Kidney glomerular epithelial cell (primary cell): ENCODE measurements at regions not wholly inside any gene's neighbourhood (a gene's known extent, or its start where the extent isn't known, plus 50 kb on each side); places are given as distances from the start of the nearest gene placed in this dataset.

ENCODE experiments used
- DNase-seq: peaks from one replicate; lab custom pipeline; 2025; lab: John Stamatoyannopoulos, UW

DNA sequence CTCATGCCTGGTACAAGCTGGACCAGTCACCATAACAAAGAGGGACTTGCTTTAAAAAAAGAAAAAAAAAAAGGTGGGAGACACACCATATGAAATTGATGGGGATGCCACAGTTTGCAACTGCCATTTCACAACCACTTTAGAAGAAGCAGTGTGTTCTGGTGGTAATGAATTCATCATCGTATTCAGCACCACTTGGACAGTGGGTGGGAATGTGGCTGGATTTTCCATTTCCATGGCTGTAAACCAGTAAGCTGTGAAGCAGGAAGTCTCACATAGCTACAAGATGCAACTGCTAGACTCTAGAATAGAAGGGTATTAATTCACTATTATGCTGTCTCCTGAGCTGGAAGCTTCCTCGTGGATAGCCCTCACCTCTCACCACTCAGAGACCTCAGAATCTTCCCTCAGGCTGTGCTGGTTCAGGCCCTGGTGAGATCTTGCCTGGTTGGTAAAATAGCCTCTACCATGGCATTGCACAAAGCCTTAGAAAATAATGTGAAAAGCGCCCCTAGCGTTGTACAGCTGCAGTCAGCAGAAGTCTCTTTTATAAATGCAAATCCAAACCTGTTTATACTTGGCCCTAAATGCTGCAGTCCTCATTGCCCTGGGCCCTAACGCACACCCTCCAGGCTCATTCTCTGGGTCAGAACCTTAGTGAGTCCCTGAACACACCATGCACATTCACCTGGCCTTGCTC, 150.7 kb downstream of the KCTD15 start:
- no peak for DNase-seq

DNA sequence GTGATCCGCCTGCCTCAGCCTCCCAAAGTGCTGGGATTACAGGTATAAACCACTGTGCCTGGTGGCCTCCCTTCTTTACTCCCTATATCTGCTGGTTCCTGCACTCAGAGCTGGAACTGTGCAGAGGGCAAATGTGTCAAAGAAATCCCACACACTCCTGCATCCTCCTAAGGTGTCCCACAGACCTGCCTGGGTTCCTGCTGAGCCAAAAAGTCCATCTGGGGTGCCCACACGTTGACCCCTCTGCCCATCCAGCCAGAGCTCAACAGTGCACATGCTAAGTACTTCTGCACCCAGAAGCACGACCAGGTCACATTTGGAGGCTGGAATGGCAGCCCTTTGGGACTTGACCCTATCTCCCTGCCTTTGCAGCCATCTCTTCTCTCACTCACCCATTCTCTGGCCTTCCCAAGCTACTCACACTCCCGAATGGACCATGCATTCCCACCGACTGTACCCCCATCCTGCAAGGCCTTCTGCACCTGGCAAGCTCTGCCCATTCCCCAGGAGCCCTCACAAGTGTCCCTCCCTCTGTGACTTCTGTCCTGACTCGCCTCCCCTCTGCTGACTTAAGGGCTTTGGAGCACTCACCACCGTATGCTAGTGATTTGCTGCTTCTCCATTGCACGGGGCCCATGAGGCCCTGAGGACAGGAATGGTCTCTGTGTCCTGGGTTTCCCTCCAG, 152.1 kb downstream of the KCTD15 start:
- DNase-seq: no peak

- no peak for DNase-seq
These were observed 153.6 kb downstream of the KCTD15 start for GRCh38 chr19:33950091-33950750.

- no peak for DNase-seq
These were observed 156.4 kb downstream of the KCTD15 start for GRCh38 chr19:33953023-33953422.

- no peak for DNase-seq
These were observed 156.9 kb downstream of the KCTD15 start for GRCh38 chr19:33953592-33953991.

GRCh38 chr19:33954686-33955085, 158.0 kb downstream of the KCTD15 start:
- no peak for DNase-seq

- DNase-seq: no peak
These were observed 160.3 kb downstream of the KCTD15 start for GRCh38 chr19:33956941-33957340.

- no peak for DNase-seq
These were observed 161.1 kb downstream of the KCTD15 start for GRCh38 chr19:33957804-33958203.

GRCh38 chr19:33960566-33960965, 163.9 kb downstream of the KCTD15 start:
- no peak for DNase-seq

DNA sequence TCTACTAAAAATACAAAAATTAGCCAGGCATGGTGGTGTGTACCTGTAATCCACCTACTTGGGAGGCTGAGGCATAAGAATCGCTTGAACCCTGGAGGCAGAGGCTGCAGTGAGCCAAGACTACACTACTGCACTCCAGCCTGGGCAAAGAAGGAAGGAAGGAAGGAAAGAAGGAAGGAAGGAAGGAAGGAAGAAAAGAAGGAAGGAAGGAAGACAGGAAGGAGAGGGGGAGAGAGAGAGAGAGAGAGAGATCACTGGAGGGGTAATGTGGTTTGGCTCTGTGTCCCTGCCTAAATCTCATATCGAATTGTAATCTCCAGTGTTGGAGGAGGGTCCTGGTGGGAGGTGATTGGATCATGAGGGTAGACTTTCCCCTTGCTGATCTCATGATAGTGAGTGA, 165.5 kb downstream of the KCTD15 start:
- DNase-seq: no peak

DNA sequence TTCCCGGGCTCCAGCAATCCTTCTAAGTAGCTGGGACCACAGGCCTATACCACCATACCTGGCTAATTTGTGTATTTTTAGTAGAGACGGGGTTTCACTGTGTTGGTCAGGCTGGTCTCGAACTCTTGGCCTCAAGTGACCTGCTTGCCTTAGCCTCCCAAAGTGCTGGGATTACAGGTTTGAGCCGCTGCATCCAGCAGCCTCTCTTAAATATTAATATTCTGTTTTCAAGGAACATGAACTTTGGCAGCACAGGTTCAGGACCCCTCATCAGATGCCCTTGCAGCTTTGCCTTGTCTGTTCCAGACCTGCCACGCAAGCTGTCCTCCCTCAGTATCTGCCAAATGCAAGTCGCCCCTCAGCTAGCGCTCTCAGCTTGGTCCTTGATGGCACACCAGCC, 166.8 kb downstream of the KCTD15 start:
- no peak for DNase-seq

GRCh38 chr19:33971073-33971472, 174.4 kb downstream of the KCTD15 start:
- DNase-seq: no peak

GRCh38 chr19:33977756-33978685, 181.4 kb downstream of the KCTD15 start:
- no peak for DNase-seq

GRCh38 chr19:33982706-33983105, 186.0 kb downstream of the KCTD15 start:
- DNase-seq: no peak

GRCh38 chr19:33988601-33989000, 183.7 kb upstream of the LSM14A start:
- no peak for DNase-seq

GRCh38 chr19:33997690-33998089, 174.6 kb upstream of the LSM14A start:
- no peak for DNase-seq

- no peak for DNase-seq
These were observed 174.0 kb upstream of the LSM14A start for GRCh38 chr19:33998302-33998701.

- DNase-seq: peak; percentile 23
These were observed 173.5 kb upstream of the LSM14A start for GRCh38 chr19:33998739-33999345.

DNA sequence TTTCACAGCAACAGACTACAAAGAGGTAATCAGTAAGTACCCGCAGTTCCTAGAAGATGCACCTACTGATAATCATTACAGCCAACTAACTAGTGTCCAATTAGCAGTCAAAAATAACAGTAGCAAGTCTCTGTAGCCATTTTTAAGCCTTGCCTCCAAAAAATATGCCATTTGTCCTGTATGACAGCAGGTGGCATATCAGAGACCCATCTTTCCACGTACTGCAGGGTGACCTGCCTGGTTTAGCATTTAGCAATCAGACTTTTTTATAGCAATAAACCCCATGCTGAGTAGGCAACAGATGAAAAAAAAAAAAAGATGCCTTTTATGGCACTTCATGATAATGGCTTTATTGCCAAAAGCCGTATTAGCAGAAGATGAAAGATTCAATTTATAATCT, 155.3 kb upstream of the LSM14A start:
- no peak for DNase-seq

DNA sequence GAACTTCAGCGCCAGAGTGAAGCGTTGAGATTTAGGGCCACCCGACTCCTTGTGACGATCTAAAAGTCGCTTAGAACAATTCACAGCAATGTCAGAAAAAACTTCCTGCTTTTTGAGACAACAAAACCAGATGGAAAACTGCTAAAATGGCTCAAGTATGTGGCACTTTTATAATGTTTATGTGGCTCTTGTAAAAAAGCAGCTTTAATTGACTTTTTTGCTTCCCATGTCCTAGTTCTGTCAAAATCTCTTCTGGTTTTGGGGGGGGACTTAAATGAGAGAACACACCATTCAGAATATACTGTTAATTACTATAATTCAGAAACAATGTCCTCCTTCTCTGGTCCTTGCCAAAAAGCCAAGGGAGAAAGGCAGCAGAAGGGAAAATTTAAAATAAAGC, 154.7 kb upstream of the LSM14A start:
- no peak for DNase-seq

- no peak for DNase-seq
These were observed 153.8 kb upstream of the LSM14A start for GRCh38 chr19:34018546-34018945.

DNA sequence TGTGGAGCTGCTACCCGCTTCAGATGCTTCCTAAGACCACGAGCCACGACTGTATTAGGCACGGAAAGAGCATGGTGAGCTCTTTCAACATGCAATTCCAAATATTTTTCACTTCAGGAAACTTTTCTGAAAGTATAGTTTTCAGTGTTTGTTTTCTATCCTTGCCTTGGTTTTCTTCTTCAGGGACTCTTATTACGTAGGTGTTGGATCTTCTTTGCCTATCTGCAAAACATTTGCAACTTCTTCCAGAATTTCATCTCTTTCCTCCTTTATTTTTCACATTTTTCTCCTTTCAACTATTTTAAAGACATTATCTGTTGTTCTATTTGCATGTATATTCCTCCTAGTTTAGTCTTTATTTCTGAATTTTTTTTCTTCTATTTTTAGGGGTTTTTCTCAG, 148.9 kb upstream of the LSM14A start:
- DNase-seq: no peak
